Heart left ventricle (tissue), 16 donors: ENCODE measurements at regions not wholly inside any gene's neighbourhood (a gene's known extent, or its start where the extent isn't known, plus 50 kb on each side); places are given as distances from the start of the nearest gene placed in this dataset.

Experiments
- ATAC-seq, 4 donors: fragments of 200-7000 bp; cut with Tn5 transposase; one replicate each; pipeline ENCODE4 v1.9.1; 2020 to 2022; ENCODE audit warnings: moderate library complexity in 4 of 4, mild to moderate bottlenecking in 3 of 4, moderate number of reproducible peaks in 1 of 4
- DNase-seq, 5 donors: peaks; one replicate each; pipeline ENCODE4 v3.0.0-alpha.2; 2020
- H3K27ac ChIP-seq, 12 donors: fragments of 200-600 bp; sonication (generic) in 4 of 12; one replicate each; pipeline versions ENCODE4 v1.5.0 to v1.8.0; 2016 to 2022; ENCODE audit warnings: mild to moderate bottlenecking in 2 of 12
- H3K27me3 ChIP-seq, 9 donors: fragments of 200-600 bp; sonication (generic) in 2 of 9; one replicate each; pipeline versions ENCODE4 v1.5.1 to v1.8.0; 2016 to 2022; ENCODE audit warnings: mild to moderate bottlenecking in 3 of 9
- H3K36me3 ChIP-seq, 9 donors: fragments of 200-600 bp; sonication (generic) in 2 of 9; one replicate each; pipeline versions ENCODE4 v1.5.0 to v1.8.0; 2018 to 2022; ENCODE audit warnings: mild to moderate bottlenecking in 2 of 9
- H3K4me1 ChIP-seq, 12 donors: fragments of 200-600 bp; sonication (generic) in 4 of 12; one replicate each; pipeline versions ENCODE4 v1.5.0 to v1.8.0; 2016 to 2022; ENCODE audit warnings: mild to moderate bottlenecking in 3 of 12
- H3K4me3 ChIP-seq, 12 donors: fragments of 200-600 bp; sonication (generic) in 4 of 12; one replicate each; pipeline versions ENCODE4 v1.5.0 to v1.8.0; 2017 to 2022; ENCODE audit warnings: mild to moderate bottlenecking in 9 of 12, moderate library complexity in 4 of 12
- H3K9me3 ChIP-seq, 12 donors: fragments of 200-600 bp; sonication (generic) in 4 of 12; one replicate each; pipeline versions ENCODE4 v1.5.0 to v1.8.0; 2016 to 2022; ENCODE audit warnings: mild to moderate bottlenecking in 1 of 12
- POLR2A ChIP-seq, 2 donors: fragments of 450-650 bp; IDR thresholded peaks; one replicate each; pipeline ENCODE4 v1.6.1; 2017; ENCODE audit warnings: antibody characterized with exemption in 2 of 2, mild to moderate bottlenecking in 2 of 2, moderate library complexity in 2 of 2
- WGBS, 4 donors: extraction: QIAGEN DNeasy Blood & Tissue Kit in 2 of 4; methylation state at CpG; one replicate each; pipeline versions ENCODE4 v1.1.5 to v1.1.7; 2013 to 2018; 5-methylcytosine and 5-hydroxymethylcytosine counted together
- intact Hi-C, 10 donors: fragments of 100-400 bp; cut with DNase I; formaldehyde crosslinking; loops; one replicate each; pipeline versions ENCODE4 v1.11.1 to v1.14.2; 2022
- TF ChIP-seq, protein P1 (sequence below), 12 donors: fragments of 200-600 bp; sonication (generic) in 4 of 12; IDR thresholded peaks; one replicate each; pipeline versions ENCODE4 v1.5.0 to v1.8.0; 2018 to 2022; ENCODE audit warnings: antibody characterized with exemption in 12 of 12, mild to moderate bottlenecking in 5 of 12
- donor health status: ischemic (EF 13 %, LVEDD 7.1; RV severe dilation, severe dysfunction).
- donor health status: healthy with polysubstance abuse.
- donor health status: DM: no; HTN: yes; CAD: no.
- donor health status: DM: no; HTN: no; CAD: no.
- donor health status: ischemic (EF 25% LVEDD 6.9; RV normal size, moderate dysfunction).
- donor health status: ischemic (EF 25% LVEDD 5.7; RV mildly dilated, moderate dysfunction).
- donor health status: healthy.
- donor health status: DM: yes; HTN: yes; CAD: no.
- donor health status: ischemic (EF 35%, LVEDD 5.7; RV mildly dilated, moderate dysfunction).
- donor health status: nonischemic (EF 11% LVEDD 7.7; RV severe dilation, severe dysfunction).
- donor health status: DM: yes; HTN: yes; CAD: no.
- donor health status: PGD.
- donor health status: ischemic (EF 29% LVEDD 5.4; RV normal size, mild dysfunction).
- donor health status: nonischemic (EF 23%, LVEDD 6.1; RV moderate dilation, normal function).

GRCh38 chr4:30616942-30617646 is 103.1 kb upstream of the PCDH7 start:
- H3K4me1 ChIP-seq: no peaks in the 10 kb centered on the region
- ATAC-seq: no peak
- 79 to 87% (median 82%) methylated on average over 2 of the region's 2 CpGs for WGBS, 4 donors

GRCh38 chr4:30617836-30618235 is 102.3 kb upstream of the PCDH7 start:
- H3K27ac ChIP-seq: no peak overlapping the region
- no peaks in the 10 kb centered on the region for H3K4me1 ChIP-seq
- intact Hi-C loops: no loop called here
- 69 to 86% (median 78%) methylated on average over 2 of the region's 2 CpGs for WGBS, 4 donors
- no peak overlapping the region for H3K4me3 ChIP-seq
- no peak for ATAC-seq
- DNase-seq: no peak
- H3K36me3 ChIP-seq: no peaks in the 10 kb centered on the region
- no peaks in the 10 kb centered on the region for H3K27me3 ChIP-seq
- H3K9me3 ChIP-seq: no peaks in the 10 kb centered on the region
- no peak for TF ChIP-seq POLR2A (IDR thresholded peaks at IDR 0.05)
- TF ChIP-seq, protein P1, sequence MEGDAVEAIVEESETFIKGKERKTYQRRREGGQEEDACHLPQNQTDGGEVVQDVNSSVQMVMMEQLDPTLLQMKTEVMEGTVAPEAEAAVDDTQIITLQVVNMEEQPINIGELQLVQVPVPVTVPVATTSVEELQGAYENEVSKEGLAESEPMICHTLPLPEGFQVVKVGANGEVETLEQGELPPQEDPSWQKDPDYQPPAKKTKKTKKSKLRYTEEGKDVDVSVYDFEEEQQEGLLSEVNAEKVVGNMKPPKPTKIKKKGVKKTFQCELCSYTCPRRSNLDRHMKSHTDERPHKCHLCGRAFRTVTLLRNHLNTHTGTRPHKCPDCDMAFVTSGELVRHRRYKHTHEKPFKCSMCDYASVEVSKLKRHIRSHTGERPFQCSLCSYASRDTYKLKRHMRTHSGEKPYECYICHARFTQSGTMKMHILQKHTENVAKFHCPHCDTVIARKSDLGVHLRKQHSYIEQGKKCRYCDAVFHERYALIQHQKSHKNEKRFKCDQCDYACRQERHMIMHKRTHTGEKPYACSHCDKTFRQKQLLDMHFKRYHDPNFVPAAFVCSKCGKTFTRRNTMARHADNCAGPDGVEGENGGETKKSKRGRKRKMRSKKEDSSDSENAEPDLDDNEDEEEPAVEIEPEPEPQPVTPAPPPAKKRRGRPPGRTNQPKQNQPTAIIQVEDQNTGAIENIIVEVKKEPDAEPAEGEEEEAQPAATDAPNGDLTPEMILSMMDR (IDR thresholded peaks at IDR 0.05): no peak

More at GRCh38 chr4:30616942-30617646, 103.1 kb upstream of the PCDH7 start:
- intact Hi-C loops: no loop called here
- Histone ChIP-seq H3K4me3 (no peak overlapping the region), H3K27me3 (no peaks in the 10 kb centered on the region), H3K36me3 (no peaks in the 10 kb centered on the region), H3K27ac (no peak overlapping the region), H3K9me3 (no peaks in the 10 kb centered on the region)
- no peak for DNase-seq
- TF ChIP-seq, protein P1 (IDR thresholded peaks at IDR 0.05): no peak
- no peak for TF ChIP-seq POLR2A (IDR thresholded peaks at IDR 0.05)

- Histone ChIP-seq H3K4me3 (no peak overlapping the region), H3K27me3 (no peaks in the 10 kb centered on the region), H3K4me1 (no peaks in the 10 kb centered on the region), H3K9me3 (no peaks in the 10 kb centered on the region), H3K27ac (no peak overlapping the region), H3K36me3 (no peaks in the 10 kb centered on the region)
- intact Hi-C loops: no loop called here
- 0 to 53% (median 21%) methylated on average over 1 of the region's 1 CpG for WGBS, 4 donors
- DNase-seq (no peak), ATAC-seq (peak in 2 of 4 donors; percentile 45 to 82)
- TF ChIP-seq, protein P1 (IDR thresholded peaks at IDR 0.05): no peak
- TF ChIP-seq POLR2A (IDR thresholded peaks at IDR 0.05): no peak
These were observed 100.5 kb upstream of the PCDH7 start for GRCh38 chr4:30619679-30620078.

GRCh38 chr4:30620711-30621110 is 99.5 kb upstream of the PCDH7 start:
- Histone ChIP-seq H3K27me3 (no peaks in the 10 kb centered on the region), H3K36me3 (no peaks in the 10 kb centered on the region), H3K27ac (no peak overlapping the region), H3K9me3 (no peaks in the 10 kb centered on the region), H3K4me1 (no peaks in the 10 kb centered on the region), H3K4me3 (no peak overlapping the region)
- TF ChIP-seq, protein P1 (IDR thresholded peaks at IDR 0.05): no peak
- TF ChIP-seq POLR2A (IDR thresholded peaks at IDR 0.05): no peak
- intact Hi-C loops: no loop called here
- 44 to 55% (median 48%) methylated on average over 1 of the region's 1 CpG for WGBS, 4 donors
- no peak for DNase-seq
- no peak for ATAC-seq
